ENCODE measurements at regions not wholly inside any gene's neighbourhood (a gene's known extent, or its start where the extent isn't known, plus 50 kb on each side); places are given as distances from the start of the nearest gene placed in this dataset.

DNA sequence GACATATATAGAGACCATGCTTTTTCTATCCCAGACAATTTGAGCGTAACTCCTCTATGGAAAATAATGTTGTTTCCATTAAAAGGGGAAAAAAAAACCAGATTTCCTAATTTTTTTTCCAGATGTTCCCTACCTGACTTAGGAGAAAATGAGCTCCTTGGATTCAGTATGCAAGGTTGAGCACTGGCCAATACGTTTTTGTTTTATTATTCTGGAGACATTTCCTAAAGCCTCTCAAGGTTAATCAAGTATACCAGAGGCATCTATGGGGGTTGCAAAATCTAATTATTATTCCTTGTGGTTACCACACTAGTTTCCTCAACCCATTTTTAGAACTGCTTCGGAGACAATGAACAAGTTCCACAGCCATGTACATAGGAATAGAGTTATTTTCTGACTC, 291.3 kb downstream of the SLC16A7 start:
- Histone ChIP-seq H3K27me3 (no peaks in the 10 kb centered on the region), H3K36me3 (no peaks in the 10 kb centered on the region), H3K9ac (ENCODE audit: low read depth in 2 of 2, low read length in 2 of 2) (no peak overlapping the region), H3K4me1 (no peaks in the 10 kb centered on the region), H3K9me3 (no peaks in the 10 kb centered on the region), H3K4me3 (no peak overlapping the region), H3K27ac (no peak overlapping the region)
- no peak for DNase-seq
- no peak for TF ChIP-seq CTCF (IDR thresholded peaks at IDR 0.05)
- intact Hi-C loops (cut with DNase I), result no loop called here

DNA sequence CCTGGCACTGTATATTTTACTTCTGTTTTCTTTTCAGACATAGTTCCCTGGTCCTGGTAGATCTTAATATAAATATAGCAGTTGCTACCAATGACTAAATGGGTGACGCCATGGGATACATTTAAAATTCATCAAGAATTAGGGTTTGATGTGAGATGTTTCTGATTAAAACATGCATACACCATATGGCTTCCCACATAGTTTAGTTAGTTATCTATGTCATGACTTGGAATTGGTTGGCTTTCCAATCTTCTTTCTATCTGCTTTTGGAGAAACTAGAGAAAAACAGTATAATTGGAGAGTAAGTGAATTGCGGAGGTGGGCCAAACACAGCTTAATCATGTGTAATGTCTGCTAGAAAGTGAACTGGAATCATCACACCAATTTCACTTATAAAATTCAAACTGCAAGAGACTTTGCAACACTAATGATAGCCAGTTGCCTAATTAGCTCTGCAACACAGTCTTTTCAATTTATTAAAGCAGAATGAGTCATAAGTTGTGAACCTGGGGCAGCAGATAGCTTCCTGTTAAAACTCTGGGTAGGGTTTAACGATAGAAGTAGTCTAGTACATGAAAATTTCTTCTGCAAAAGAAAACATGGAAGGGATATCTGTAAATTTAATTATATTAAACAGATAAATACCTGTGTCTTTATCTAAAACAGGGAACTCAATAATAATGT, 295.2 kb downstream of the SLC16A7 start:
- intact Hi-C loops (cut with DNase I), result no loop called here
- TF ChIP-seq CTCF (IDR thresholded peaks at IDR 0.05), result no peak
- Histone ChIP-seq H3K36me3 (no peaks in the 10 kb centered on the region), H3K9me3 (no peaks in the 10 kb centered on the region), H3K9ac (ENCODE audit: low read depth in 2 of 2, low read length in 2 of 2) (no peak overlapping the region), H3K27ac (no peak overlapping the region), H3K4me3 (no peak overlapping the region), H3K4me1 (no peaks in the 10 kb centered on the region), H3K27me3 (no peaks in the 10 kb centered on the region)
- no peak for DNase-seq

DNA sequence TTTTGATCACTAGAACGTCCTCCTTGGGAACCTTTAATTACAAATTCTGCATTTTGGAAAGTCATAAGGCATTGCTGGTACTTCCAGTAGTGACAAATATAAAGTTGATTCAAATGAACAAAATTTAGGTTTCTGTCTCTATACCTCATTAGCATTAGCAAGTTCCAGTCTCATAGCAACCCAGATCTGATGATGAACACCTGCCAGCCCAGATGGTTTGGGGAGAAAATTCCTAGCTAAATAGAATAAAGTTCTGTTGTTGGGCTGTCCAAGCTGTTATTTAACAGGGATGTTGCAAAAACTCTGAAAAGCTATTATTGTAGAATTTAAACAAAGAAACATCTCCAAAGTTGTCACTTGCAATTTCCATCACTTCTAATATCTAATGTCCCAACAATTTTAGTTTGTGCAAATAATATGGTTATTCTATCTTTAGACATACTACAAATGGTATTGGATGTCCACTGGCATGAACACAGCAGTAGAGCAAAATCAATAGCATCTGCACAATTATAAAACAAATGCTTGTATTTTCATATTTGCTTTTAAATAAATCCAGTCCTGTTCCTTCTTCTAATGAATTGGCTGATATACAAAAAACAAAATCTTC, 299.4 kb downstream of the SLC16A7 start:
- no peaks in the 10 kb centered on the region for H3K4me1 ChIP-seq
- no peaks in the 10 kb centered on the region for H3K27me3 ChIP-seq
- no peak for TF ChIP-seq CTCF (IDR thresholded peaks at IDR 0.05)
- no peak overlapping the region for H3K9ac ChIP-seq (ENCODE audit: low read depth in 2 of 2, low read length in 2 of 2)
- intact Hi-C loops (cut with DNase I), result no loop called here
- no peak overlapping the region for H3K27ac ChIP-seq
- H3K9me3 ChIP-seq, result no peaks in the 10 kb centered on the region
- no peak for DNase-seq
- no peaks in the 10 kb centered on the region for H3K36me3 ChIP-seq
- H3K4me3 ChIP-seq, result no peak overlapping the region

DNA sequence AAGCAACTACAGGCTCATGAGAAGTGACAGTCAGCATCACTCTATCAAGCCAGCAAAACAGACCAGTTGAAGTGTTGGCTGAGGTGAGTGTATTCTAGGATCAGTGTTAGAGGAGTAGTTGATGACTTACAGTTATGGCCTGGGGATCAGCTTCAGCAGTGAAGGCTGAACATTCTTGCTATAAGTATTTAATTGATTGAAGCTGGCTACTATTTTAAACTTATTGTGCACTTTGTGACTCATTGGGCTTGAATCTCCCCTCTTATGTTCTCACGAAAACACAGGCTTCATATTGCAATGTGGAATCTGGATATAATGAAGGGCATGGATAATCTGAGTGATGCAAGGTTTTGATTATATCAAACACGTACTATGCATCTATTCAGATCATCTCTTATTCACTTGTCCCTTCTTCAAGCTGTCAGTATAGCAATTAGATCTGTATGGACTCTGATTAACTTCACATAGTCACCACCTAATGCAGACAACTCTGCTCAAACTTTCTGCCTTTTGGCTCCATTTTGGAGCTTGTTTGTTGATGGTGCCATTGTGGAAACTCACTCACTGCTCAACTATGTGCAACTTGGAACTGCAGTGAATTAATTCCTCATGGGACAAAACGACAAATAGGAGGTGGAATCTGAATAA, 309.2 kb downstream of the SLC16A7 start:
- no peak overlapping the region for H3K4me3 ChIP-seq
- H3K27ac ChIP-seq, result no peak overlapping the region
- no peak for TF ChIP-seq CTCF (IDR thresholded peaks at IDR 0.05)
- intact Hi-C loops (cut with DNase I), result no loop called here
- H3K4me1 ChIP-seq, result no peaks in the 10 kb centered on the region
- no peak for DNase-seq
- H3K9ac ChIP-seq (ENCODE audit: low read depth in 2 of 2, low read length in 2 of 2), result no peak overlapping the region
- no peaks in the 10 kb centered on the region for H3K9me3 ChIP-seq
- H3K36me3 ChIP-seq, result no peaks in the 10 kb centered on the region
- no peaks in the 10 kb centered on the region for H3K27me3 ChIP-seq

- Histone ChIP-seq H3K4me3 (no peak overlapping the region), H3K9me3 (no peaks in the 10 kb centered on the region), H3K27ac (no peak overlapping the region), H3K9ac (ENCODE audit: low read depth in 2 of 2, low read length in 2 of 2) (no peak overlapping the region), H3K27me3 (no peaks in the 10 kb centered on the region), H3K36me3 (no peaks in the 10 kb centered on the region), H3K4me1 (no peaks in the 10 kb centered on the region)
- TF ChIP-seq CTCF (IDR thresholded peaks at IDR 0.05), result no peak
- intact Hi-C loops (cut with DNase I), result no loop called here
- DNase-seq, result no peak
Measured at GRCh38 chr12:59911516-59911915, 315.7 kb downstream of the SLC16A7 start.

Data from colonic mucosa (tissue), 4 donors.